GM21619 (cell line): ENCODE measurements at regions not wholly inside any gene's neighbourhood (a gene's known extent, or its start where the extent isn't known, plus 50 kb on each side); places are given as distances from the start of the nearest gene placed in this dataset.

Experiments
- ATAC-seq: cut with Tn5 transposase; IDR thresholded peaks from one replicate; pipeline ENCODE4 v1.9.1; 2021; ENCODE audit not compliant: unreplicated experiment

DNA sequence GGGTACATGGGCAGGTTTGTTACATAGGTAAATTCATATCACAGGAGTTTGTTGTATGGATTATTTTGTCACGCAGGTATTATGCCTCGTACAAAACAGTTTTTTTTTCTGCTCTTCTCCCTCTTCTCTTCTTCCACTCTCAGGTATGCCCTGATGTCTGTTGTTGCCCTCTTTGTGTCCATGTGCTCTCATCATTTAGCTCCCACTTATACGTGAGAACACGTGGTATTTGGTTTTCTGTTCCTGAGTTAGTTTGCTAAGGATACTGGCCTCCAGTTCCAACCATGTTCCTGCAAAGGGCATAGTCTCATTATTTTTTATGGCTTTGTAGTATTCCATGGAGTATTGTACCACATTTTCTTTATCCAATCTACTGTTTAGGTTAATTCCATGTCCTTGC lies 65.7 kb downstream of the UNC5CL start:
- no peak for ATAC-seq

DNA sequence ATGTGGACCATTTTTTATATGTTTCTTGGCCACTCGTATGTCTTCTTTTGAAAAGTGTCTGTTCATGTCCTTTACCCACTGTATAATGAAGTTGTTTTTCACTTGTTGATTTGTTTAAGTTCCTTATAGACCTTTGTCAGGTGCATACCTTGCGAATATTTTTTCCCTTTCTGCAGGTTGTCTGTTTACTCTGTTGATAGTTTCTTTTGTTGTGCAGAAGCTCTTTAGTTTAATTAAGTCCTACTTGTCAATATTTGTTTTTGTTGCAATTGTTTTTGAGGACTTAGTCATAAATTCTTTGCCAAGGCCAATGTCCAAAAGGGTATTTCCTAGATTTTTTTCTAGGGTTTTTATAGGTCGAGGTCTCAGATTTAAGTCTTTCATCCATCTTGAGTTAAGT lies 66.2 kb downstream of the UNC5CL start:
- no peak for ATAC-seq

DNA sequence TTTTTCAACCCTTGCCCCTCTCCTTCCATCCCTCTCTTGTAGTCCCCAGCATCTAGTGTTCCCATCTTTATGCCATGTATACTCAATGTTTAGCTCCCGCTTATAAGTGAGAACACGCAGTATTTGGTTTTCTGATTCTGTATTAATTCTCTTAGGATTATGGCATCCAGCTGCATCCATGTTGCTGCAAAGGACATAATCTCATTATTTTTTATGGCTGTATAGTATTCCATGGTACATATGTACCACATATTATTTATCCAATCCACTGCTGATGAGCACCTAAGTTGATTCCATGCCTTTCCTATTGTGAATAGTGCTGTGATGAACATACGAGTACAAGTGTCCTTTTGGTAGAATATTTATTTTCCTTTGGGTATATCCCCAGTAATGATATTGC lies 66.8 kb downstream of the UNC5CL start:
- no peak for ATAC-seq

DNA sequence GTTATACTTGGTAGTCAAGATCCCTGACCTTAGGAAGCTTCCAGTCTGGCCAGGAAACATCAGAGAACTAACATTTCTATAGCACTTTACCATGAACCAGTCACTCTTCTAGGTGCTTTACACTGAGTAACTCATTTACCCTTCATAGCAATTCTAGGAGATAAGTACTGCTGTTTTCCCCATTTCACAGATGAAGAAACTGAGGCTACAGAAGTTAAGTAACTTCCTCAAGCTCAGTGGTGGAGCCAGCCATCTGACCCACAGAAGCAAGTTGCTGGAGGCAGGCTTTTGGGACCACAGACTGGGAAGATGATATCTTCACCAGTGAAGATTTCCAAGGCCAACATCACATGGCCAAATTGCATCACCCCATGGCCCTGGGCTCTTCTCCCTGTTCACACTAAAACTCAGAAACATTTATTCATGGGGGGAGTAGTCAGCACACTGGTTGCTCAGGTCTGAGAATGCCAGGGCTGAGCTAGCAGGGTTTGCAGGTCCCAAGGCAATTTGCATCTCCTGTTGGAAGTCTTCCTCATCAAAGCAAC lies 70.3 kb downstream of the UNC5CL start:
- ATAC-seq, result no peak

DNA sequence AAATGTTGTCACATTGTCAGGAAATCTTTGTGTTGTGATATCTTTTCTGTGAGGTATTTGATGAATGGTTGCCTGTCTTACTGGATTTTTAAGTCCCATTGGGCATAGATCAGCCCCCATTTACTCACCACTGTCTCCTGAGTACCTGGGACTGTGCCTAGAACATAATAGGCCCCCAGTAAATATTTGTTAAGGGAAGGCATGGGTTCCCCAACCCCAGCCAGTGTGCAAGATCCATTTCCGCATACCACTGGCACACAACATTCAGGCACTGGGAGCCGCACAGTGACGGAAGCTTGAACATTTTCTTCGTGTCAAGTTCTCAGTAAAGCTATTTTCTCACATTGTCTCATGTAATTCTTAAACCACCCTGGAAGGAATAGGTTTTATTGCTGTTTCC lies 72.2 kb downstream of the UNC5CL start:
- no peak for ATAC-seq

DNA sequence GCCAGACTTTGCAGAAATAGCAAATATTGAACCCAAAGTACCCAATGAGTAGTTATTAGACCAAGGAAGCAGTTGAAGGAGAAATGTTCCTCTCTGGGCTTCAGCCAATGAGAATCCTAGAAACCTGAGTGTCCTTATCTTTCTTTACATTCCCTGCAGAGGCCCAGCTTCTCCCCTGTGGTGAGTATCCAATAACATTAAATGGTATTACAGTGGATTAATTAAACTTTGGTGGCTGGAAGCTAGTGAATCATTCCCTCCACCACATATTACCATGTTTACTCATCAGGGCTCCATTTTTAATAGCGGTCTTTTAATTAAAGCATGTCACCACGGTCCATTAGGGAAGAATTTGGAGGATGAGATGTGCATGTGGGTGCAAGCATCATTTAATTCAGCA lies 74.0 kb downstream of the UNC5CL start:
- no peak for ATAC-seq

DNA sequence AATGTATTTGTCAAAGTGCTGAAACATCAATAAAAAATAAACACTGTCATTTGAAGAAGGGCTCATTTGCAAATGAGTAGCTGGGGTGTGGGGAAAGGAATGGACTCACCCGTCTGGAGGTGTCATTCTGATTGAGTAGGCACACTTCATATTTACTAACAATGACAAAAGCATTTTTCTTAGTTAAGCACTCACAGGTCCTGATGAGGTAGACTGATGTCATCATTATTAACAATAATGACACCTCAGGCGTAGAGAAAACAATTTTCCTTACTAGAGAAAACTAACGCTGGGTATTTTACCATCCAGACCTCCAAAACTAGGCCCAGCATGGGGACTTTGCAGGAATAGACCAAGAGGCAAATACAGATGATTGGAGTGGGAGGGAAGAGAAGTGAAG lies 76.0 kb downstream of the UNC5CL start:
- no peak for ATAC-seq

DNA sequence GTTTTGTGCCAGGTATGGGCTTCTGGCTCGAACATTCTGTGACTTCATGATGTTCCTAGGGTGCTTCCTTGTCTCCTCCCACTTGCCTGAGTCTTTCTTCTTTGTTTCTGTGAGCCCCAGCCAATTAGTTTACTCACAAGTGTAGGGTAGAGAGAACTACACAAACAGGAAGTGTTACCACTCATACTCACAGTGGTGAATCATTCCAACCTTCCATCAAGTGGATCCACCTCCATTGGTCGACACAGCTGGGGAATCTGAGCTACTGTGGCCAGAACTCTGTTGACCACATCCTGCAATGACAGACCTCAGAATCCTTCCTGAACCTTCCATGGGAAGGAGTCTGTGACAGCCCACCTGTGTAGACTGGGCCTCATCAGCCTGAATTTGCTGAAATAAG lies 76.8 kb downstream of the UNC5CL start:
- ATAC-seq, result peak; percentile 87

DNA sequence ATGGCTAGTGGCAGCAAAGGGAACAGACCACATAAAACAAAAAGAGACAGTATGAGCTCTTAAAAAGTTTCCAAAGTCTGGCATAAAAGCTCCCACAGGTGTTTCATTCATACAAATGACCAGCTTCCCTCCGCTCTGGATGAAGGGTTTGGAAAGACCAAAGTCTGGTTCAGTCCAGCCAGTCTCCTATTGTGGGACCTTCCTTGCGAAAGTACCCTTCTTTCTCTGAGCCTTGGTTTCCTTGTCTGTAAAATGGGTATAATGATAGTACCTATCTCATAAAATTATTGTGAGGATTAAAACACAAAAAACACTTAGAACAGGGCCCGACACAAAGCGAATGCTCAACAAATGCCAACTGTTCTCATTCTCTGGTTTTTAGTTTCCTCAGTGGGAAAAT lies 77.2 kb downstream of the UNC5CL start:
- ATAC-seq, result no peak

DNA sequence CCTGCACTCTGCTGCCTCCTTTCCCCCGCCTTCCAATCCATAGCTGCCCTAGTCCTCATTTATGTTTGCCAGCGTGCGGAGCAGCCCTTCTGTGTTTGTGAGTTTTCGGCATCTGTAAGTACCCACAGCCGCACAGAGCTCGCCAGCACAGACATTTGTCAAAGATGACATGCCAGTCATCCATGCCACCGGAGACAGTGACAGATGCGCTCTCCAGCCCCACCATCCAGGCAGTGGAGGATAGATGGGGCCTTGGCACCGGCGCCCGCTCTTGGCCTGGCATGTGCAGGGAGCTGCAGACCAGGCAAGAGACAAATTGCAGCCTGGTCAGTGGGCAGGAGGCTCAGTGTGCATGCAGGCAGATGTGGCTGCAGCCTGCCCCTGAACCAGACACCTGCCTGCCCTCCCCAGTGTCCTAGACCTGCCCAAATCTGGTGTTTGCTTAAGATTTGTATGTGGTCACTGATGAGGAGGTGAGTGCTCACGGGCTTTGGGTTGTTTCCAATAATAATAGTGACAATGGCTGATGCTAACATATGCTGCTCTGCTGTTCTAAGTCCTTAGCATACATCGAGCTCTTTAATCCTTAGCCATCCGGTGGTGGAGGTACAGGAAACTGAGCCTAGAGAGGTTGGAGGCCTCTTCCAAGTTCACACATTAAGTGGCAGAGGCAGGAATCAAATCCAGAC lies 78.1 kb downstream of the UNC5CL start:
- ATAC-seq, result no peak

DNA sequence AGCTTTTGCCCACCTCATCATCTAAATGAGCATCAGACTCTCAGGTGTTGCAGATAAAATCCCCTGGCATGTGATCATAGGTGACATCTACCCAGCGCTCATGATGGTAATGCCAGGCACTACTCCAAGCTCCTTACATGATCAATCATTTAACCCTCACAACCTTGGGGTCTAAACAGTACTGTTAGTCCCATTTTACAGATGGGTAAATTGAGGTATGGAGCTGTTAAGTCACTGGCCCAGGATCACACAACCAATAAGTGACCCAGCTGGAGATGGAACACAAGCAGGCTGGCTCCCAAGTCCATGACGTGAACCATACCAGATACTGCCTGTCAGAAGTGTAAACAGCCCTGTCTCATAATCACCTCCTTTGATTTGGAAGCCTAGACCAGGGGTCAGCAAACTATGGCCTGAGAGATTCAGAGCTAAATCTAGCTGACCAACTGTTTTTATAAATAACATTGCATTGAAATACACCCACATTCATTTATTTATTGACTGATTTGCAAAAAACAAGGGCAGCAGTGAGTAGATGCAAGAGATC lies 79.2 kb downstream of the UNC5CL start:
- no peak for ATAC-seq

DNA sequence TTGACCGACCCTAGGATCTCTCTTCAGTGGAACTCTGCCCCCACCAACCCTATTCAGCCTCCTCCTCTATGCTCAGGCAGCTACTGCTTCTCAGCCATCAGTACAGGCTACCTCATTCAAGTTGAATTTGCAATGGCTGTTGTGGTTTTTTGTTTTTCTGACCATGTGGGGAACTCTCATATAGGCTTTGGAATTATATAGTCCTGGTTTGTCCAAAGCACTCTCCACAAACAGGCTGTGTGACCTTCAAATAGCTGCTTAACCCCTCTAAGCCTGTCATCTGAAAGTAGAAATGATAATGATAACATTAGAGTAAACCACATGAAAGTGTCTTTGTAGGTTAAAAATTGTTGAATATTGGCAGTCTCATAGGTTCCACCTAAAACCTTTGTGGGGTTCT lies 80.3 kb downstream of the UNC5CL start:
- no peak for ATAC-seq

DNA sequence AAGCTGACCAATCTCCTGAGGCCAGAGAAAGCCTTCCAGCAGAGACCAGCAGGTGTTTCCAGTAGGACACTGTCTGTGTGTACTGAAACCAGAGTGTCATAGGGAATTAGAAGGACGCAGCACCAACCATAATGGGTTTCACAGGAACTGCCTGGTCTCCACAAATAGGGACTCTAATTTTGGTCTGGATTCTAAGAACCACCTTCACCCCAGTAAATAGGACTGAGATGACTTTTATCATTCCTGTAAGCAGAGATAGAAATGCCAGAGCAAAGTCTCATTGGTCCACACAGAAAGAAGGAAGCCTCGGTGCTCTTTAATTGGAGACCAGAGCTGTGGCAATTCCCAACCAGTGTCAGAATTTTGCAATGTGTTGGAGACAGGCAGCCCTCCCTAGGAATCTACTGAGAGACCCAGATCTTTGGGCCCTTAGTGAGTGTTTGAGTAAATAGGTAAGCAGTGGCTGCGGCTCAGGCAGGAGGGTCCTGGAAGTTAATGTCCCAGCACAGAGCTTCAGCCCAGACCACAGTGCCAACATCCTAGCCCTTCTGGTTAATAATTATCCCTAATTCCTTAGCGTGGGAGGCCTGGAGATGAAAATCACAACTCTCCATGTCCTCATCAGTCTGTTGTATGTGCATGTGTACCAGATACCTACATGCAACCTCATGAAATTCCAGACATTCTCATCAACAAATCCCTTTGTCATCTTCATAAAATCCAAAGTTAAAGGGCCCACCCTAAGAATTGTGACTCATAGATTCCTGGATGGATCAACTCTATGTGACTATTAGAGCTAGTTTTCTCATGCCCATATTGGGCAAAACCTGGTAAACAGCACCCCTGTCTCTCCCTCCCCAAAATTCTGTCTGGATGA lies 81.2 kb downstream of the UNC5CL start:
- ATAC-seq, result no peak

DNA sequence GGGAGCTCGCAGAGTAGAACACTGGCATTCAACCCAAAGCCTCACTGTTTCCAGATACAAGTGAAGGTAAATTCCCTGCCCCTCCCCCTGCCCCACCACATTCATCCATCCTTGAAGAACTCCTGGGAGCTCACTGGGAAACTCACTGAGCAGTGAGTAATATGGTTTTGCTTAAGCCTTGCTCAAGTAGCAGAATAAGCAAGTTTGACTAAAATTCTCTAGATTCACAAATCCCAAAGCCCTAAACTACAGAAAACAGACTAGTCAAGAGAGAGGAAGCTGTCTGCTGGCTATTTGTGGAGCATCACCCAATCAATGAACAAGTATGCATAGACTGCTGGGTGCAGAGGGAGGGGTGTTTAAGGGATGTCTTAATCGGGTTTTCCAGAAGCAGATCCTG lies 82.1 kb downstream of the UNC5CL start:
- ATAC-seq, result no peak

DNA sequence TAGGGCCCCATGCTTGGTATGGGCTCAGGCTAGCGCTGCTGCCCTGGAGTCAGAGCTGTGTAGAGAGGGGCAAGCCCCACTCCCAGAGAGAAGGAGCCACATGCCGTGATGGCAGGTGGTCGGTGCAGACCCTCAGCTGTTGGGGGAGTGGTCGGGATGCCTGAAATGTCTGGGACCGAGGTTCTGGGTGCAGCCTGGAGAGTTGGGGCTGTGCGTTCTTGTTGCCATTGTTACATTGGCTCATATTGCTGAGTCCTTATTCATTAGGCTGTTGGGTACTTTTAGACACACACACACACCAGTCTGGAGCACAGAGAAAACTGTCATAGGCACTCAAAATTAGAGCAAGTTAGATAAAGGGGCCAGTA lies 83.9 kb downstream of the UNC5CL start:
- no peak for ATAC-seq

DNA sequence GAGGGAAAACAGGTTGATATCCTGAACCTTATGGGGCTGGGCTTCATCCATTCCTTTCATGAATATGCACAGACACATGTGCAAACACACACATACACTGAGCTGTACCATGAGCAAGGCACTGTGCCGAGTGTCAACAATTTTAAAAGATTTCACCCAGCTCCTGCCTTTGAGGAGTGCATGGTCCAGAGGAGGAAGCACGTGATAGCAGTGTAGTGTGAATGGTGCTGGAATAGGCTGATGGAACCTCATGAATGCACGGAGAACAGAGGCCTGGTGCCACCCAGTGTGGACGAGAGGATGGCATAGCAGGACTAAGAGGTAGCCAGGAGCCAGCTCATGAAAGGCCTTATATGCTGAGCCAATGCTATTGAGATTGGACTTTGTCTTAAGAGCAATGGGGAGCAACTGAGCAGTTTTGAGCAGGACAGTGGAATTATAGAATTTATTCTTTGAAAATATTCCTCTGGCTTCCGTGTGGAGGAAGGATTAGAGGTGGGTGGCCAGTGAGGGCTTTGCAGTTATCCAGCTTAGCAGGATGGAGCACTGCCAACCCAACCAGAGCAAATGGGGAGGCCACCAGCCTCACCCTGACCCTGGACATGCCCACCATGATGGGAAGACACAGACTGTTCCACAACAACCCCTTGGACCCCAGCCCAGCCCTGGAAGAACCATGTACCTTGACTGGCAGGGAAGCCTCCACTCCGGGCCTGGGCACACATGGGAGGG lies 84.4 kb downstream of the UNC5CL start:
- no peak for ATAC-seq

DNA sequence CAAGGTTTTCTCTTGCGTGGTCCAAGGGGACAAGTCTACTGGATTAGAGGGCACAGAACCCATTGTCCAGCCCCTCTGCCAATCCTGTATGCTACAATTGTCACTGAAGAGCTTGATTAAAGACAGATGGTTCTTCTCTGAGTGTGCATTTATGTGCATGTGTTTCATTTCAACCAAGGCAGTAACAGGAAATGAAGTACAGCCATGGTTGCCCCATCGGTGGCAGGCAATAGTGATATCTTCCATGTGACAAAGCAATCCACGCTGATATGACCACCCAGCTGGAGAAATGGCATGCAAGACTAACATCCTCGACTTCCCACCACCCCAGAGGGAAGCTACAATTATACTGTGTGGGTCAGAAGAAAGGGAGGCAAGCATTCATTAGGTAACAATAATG lies 85.5 kb downstream of the UNC5CL start:
- no peak for ATAC-seq

DNA sequence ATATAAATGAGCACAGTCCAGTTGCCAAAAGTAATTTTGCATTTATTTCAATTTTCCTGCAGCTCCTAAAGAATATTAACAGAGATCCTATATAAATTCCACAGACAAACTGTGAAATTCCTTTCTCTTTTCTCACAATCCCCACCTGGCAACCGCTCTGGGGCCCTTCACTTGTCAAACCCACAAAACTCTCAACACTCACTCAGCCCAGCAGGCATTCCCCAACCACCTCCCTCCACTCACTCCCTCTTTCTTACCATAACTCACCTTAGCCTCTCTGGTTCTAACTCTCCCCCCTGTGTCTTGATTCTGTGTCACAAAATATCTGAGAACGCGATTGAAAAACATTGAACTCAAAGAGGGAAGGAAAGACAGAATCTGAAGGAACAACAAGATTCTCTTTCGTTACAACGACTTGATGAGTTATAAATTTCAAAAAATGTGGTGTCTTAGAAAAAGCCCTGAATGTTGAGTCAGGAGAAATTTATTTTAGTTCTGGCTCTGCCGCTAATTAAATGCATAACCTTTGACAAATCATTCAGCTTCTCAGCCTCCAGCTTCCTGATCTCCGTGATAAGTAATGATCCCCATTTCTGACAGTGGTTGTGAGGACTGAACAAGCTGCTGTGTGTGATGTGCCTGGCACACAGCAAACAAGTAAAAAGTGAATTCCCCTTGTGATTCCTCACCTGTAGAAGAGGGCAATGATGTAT lies 87.9 kb downstream of the UNC5CL start:
- ATAC-seq, result no peak

DNA sequence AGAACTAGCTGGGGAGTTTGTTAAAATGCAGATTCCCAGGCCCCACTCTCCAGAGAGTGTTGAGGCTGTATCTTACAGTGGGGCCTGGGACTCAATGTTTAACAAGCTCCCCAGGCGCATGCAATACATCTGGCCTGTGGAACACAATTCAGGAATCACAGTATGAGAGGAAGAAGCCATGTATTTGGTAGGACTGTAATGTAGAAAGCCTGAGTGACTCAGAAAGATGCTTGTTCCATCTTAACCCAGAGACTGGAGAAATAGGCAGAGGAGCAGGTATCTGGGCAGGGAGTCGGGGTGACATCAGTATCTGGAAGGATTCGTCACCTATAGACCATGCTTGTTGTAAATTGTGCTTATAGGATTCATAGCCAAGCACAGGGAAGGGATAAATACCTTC lies 90.5 kb downstream of the UNC5CL start:
- no peak for ATAC-seq

DNA sequence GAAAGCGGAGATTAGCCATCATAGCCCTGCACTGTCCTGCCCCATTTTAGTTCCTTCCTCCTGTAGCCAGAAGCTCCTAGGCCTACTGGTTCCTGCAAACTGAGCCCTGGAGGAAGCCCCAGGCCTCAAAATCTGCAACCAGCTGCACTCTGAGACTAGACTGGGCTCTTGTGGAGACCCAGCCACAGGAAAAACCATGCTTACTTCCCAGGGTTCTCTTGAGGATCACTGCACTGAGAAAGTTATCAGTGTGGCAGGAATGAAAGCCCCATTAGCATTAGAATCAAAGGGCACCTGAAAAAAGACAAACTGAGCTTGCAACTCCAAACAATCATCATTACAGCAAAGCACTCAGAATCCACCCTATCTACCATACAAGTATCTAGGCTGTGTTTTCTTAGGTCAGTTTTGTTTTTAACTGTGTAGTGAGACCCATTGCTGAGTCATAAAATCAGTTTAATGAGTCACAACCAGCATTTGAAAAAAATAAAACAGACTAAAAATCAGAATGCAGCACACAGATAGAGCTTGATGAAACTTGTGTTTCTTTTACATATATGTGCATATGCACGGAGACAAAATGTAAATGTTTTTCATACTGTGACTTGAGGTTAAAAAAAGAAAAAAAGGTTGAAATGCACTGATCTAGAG lies 91.0 kb downstream of the UNC5CL start:
- ATAC-seq, result no peak
